ENCODE measurements at regions not wholly inside any gene's neighbourhood (a gene's known extent, or its start where the extent isn't known, plus 50 kb on each side); places are given as distances from the start of the nearest gene placed in this dataset.
"Not testable (repeated sequence)": the region's sequence is repeated elsewhere in the genome, so short reads cannot be mapped to it uniquely, and the experiment has no call there.

DNA sequence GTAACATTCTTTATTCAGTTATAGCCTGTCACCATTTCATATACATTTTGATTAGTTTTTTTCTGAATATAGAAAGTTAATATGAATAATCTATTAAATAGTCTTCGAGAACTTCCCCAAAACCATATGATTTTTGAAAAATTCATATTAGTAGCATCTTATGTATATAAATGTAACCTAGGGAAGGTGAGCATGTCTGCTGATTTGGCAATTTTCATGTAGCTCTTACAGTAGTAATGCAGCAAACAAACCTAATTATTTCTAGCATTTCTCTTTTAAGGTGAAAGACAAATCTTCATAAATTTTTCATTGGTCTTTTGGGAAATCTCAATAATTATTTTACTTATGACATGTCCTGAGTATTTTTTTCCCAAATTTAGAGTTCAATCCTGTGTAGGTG is 939.0 kb downstream of the TBC1D32 start:
- TF ChIP-seq TAF1 (IDR thresholded peaks at IDR 0.05; ENCODE audit: borderline replicate concordance, low read depth, low read length), result no peak
- TF ChIP-seq POLR2AphosphoS5 (IDR thresholded peaks at IDR 0.05; ENCODE audit: low read depth, low read length), result no peak
- no peak for TF ChIP-seq POLR2A (IDR thresholded peaks at IDR 0.05; ENCODE audit: low read depth, low read length)
- FAIRE-seq (no peak), DNase-seq (ENCODE audit: insufficient read length) (no peak)

DNA sequence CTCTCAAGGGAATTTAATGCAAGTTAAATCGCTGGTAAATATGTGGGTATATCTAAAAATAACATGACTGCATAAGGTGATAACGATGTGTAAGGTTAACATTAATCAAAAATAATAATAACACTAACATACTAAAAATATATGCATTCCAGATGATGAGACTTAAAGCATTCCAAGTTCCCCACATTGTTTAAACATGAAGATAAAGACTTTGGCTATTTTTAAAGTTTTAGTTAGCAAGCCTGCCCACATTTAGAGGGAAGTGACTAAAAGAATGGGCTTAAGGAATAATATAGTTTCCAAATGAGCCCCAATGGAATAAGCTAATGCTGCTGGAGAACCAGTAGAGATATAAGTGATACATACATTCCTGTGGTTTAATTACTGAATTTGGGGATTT is 941.3 kb downstream of the TBC1D32 start:
- FAIRE-seq (no peak), DNase-seq (ENCODE audit: insufficient read length) (no peak)
- no peak for TF ChIP-seq TAF1 (IDR thresholded peaks at IDR 0.05; ENCODE audit: borderline replicate concordance, low read depth, low read length)

DNA sequence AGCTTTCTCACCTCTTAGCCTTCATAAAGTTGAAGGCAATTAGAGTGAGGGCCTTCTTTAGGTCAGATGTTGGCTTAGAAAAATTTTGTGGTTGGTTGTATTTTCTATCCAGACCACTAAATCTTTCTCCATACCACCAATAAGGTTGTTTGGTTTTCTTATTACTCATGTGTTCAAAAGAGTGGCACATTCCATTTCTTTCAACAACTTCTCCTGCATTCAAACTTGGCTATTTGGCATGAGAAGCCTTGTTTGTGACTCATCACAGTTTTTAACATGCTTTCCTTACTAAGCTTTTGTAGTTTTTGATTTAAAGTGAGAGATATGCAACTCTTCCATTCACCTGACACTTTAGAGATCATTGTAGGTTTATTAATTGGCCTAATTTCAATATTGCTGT is 949.6 kb downstream of the TBC1D32 start:
- FAIRE-seq, result no peak
- TF ChIP-seq TAF1 (IDR thresholded peaks at IDR 0.05; ENCODE audit: borderline replicate concordance, low read depth, low read length) (no peak), POLR2AphosphoS5 (IDR thresholded peaks at IDR 0.05; ENCODE audit: low read depth, low read length) (no peak), POLR2A (IDR thresholded peaks at IDR 0.05; ENCODE audit: low read depth, low read length) (no peak)

DNA sequence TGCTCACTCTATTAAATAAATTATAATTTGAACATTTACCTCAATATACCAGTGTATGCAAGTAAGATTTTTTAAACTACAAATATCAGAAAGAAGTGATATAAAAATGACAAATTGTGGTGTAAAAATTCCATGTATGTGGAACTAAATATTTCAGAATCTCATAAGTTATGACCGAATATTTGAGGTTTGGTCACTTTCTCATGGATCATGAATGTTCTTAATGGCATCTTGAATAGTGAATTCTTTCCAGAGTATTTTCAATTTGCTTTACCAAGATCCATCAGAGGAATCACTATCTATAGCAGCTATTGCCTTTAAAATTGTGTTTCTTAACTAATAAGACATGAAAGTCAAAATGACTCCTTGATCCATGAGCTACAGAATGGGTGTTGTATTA is 950.6 kb downstream of the TBC1D32 start:
- no peak for DNase-seq (ENCODE audit: insufficient read length)
- FAIRE-seq, result no peak
- no peak for TF ChIP-seq POLR2A (IDR thresholded peaks at IDR 0.05; ENCODE audit: low read depth, low read length)

More for the DNA sequence above, 949.6 kb downstream of the TBC1D32 start:
- no peak for DNase-seq (ENCODE audit: insufficient read length)

DNA sequence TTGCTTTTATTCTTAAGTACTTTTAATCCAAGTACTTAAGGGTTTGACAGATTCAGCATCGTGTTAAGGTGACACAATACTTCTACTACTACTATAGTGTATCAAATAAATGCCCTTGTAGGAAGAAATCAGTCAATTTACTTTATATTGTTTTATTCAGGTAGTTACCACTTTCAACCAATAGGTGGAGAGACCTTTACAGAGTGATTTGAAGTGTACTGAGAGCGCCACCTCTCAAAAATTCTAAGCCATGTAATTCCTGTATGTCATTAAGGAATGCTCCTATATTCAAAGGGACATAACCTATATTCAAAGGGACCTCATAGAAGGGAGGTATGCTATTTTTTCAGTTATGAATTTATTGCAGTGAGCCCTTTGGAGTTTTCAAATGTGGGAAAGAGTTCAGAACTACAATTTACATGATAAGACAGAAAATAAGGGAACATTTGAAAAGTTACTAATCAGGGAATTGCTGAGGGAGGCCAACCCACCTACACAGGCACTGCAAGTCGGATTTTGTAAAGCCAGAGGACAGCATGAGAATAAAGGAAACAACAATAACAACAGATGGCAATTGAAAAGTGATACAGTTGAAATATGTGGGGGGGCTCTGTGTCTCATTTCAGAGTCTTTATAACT is 955.6 kb downstream of the TBC1D32 start:
- DNase-seq (ENCODE audit: insufficient read length), result no peak
- FAIRE-seq, result no peak
- TF ChIP-seq POLR2A (IDR thresholded peaks at IDR 0.05; ENCODE audit: low read depth, low read length) (no peak), TAF1 (IDR thresholded peaks at IDR 0.05; ENCODE audit: borderline replicate concordance, low read depth, low read length) (no peak), POLR2AphosphoS5 (IDR thresholded peaks at IDR 0.05; ENCODE audit: low read depth, low read length) (no peak)

DNA sequence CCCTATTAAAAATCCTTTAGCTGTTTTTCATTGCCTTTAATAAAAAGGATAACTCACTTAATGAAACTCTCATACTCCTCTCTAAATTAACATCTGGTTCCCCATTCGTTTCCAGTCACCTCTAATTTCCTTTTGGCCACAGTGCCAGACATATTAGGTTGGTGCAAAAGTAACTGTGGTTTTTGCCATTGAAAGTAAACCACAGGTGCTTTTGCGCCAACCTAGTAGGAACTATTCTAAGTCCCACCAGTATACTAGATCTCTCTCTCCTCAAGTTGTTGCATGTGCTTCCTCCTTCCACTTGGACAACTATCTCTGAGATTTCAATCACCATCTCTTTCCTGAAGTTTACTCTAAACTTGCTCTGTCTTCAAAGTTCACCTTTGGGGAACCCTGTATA is 961.1 kb downstream of the TBC1D32 start:
- FAIRE-seq (no peak), DNase-seq (ENCODE audit: insufficient read length) (no peak)
- TF ChIP-seq TAF1 (IDR thresholded peaks at IDR 0.05; ENCODE audit: borderline replicate concordance, low read depth, low read length) (no peak), POLR2A (IDR thresholded peaks at IDR 0.05; ENCODE audit: low read depth, low read length) (no peak), POLR2AphosphoS5 (IDR thresholded peaks at IDR 0.05; ENCODE audit: low read depth, low read length) (no peak)

DNA sequence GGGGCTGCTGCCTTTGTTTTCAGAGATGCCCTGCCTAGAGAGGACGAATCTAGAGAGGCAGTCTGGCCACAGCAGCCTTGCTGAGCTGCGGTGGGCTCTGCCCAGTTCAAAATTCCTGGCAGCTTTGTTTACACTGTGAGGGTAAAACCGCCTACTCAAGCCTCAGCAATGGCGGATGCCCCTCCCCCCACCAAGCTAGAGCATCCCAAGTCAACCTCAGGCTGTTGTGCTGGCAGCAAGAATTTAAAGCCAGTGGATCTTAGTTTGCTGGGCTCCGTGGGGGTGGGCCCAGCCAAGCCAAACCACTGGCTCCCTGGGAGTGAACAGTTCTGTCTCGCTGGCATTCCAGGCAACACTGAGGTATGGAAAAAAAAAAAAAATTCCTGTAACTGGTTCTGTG is 970.9 kb downstream of the TBC1D32 start:
- FAIRE-seq, result no peak
- no peak for TF ChIP-seq POLR2AphosphoS5 (IDR thresholded peaks at IDR 0.05; ENCODE audit: low read depth, low read length)
- TF ChIP-seq TAF1 (IDR thresholded peaks at IDR 0.05; ENCODE audit: borderline replicate concordance, low read depth, low read length), result no peak
- DNase-seq (ENCODE audit: insufficient read length), result no peak

DNA sequence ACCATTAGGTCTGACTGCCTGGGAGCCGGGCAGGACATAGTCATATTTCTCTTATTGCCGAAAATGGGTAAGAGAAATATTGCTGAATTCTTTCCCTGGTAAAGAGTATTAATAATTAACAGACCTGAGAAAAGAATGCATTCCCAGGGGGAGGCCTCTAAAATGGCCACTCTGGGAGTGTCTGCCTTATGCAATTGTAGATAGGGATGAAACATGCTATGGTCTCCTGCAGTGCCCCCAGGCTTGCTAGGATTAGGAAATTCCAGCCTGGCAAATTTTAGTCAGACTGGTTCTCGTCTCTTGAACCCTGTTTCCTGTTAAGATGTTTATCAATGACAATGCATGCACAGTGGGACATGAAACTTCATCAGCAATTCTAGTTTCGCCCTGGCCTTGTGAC is 975.7 kb downstream of the TBC1D32 start:
- not testable (repeated sequence) for FAIRE-seq

DNA sequence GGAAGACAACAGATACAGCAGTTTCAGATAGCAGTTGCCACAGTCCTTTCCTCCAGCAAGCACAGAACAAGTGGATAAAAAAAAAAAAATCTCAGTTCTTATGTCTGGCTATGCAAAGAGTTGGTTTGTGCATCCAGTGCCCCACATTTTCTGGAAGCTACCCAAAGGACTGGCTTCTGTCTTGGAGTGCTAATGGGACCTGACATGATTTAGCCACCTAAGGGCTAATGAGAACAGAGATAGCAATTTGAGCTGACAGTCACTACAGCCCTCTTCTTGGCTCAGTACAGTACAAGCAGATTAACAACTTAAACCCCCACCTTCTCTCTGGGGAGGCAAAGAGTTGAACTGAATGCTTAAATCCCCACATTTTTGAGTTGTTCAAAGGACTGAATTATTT is 976.8 kb downstream of the TBC1D32 start:
- no peak for FAIRE-seq
- no peak for DNase-seq (ENCODE audit: insufficient read length)
- no peak for TF ChIP-seq TAF1 (IDR thresholded peaks at IDR 0.05; ENCODE audit: borderline replicate concordance, low read depth, low read length)
- no peak for TF ChIP-seq POLR2A (IDR thresholded peaks at IDR 0.05; ENCODE audit: low read depth, low read length)
- TF ChIP-seq POLR2AphosphoS5 (IDR thresholded peaks at IDR 0.05; ENCODE audit: low read depth, low read length), result no peak

More for the DNA sequence above, 975.7 kb downstream of the TBC1D32 start:
- DNase-seq (ENCODE audit: insufficient read length), result not testable (repeated sequence)

DNA sequence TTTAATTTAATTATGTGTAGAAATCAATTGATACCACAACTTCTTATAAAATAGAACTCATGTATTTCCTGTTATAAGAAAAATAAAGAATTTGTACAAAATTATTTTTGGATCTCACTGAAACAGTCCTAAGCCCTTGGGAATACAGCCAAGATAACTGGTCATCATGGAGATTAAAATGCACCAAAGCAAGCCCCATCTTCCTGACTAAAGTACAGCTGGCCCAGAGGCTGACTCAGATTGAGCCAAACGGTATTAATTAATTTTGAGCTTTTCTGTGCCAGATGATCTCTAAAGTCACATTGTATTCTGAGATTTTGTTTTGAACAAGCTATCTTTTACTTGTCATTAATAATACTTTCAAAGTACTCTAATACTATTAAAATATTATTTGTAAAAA is 978.5 kb downstream of the TBC1D32 start:
- FAIRE-seq (no peak), DNase-seq (ENCODE audit: insufficient read length) (no peak)
- TF ChIP-seq POLR2A (IDR thresholded peaks at IDR 0.05; ENCODE audit: low read depth, low read length), result no peak
- TF ChIP-seq POLR2AphosphoS5 (IDR thresholded peaks at IDR 0.05; ENCODE audit: low read depth, low read length), result no peak
- no peak for TF ChIP-seq TAF1 (IDR thresholded peaks at IDR 0.05; ENCODE audit: borderline replicate concordance, low read depth, low read length)

DNA sequence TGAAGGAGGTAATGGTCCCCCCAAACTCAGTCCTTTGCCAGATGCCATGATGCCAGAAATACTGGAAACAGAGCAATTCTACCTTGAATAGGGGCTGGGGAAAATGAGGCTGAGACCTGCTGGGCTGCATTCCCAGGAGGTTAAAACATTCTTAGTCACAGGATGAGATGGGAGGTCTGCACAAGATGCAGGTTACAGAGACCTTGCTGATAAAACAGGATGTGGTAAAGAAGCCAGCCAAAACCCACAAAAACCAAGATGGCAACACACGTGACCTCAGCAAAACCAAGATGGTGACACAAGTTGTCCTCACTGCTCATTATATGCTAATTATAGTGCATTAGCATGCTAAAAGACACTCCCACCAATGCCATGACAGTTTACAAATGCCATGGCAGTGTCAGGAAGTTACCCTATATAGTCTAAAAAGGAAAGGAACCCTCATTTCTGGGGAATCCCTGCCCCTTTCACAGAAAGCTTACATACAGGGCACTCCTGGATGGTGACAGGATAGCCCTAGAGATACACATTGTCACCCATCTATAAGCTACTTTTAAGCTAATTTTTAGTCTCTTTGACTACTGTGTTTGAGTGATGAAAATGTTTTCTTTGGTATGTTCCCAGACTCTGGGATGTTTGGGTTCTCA is 979.7 kb downstream of the TBC1D32 start:
- DNase-seq (ENCODE audit: insufficient read length), result no peak
- TF ChIP-seq POLR2A (IDR thresholded peaks at IDR 0.05; ENCODE audit: low read depth, low read length), result no peak
- no peak for TF ChIP-seq TAF1 (IDR thresholded peaks at IDR 0.05; ENCODE audit: borderline replicate concordance, low read depth, low read length)
- no peak for TF ChIP-seq POLR2AphosphoS5 (IDR thresholded peaks at IDR 0.05; ENCODE audit: low read depth, low read length)

DNA sequence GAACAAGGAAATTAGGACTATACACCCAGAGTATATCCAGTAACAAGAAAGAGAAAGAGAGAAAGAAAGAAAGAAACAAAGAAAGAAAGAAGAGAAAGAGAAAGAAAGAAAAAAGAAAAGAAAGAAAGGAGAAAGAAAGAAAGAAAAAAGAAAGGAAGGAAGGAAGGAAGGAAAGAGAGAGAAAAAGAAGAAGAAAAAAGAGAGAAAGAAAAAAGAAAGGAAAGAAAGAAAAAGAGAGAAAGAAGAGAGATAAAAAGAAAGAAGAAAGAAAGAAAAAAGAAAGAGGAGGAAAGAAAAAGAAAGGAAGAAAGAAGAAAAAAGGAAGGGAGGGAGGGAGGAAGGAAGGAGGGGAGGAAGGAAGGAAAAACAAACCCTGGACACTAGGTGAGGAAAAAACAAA is 981.8 kb downstream of the TBC1D32 start:
- DNase-seq (ENCODE audit: insufficient read length) (no peak), FAIRE-seq (no peak)
- no peak for TF ChIP-seq POLR2A (IDR thresholded peaks at IDR 0.05; ENCODE audit: low read depth, low read length)
- TF ChIP-seq TAF1 (IDR thresholded peaks at IDR 0.05; ENCODE audit: borderline replicate concordance, low read depth, low read length), result no peak
- TF ChIP-seq POLR2AphosphoS5 (IDR thresholded peaks at IDR 0.05; ENCODE audit: low read depth, low read length), result no peak

More for the DNA sequence above, 979.7 kb downstream of the TBC1D32 start:
- FAIRE-seq, result no peak

DNA sequence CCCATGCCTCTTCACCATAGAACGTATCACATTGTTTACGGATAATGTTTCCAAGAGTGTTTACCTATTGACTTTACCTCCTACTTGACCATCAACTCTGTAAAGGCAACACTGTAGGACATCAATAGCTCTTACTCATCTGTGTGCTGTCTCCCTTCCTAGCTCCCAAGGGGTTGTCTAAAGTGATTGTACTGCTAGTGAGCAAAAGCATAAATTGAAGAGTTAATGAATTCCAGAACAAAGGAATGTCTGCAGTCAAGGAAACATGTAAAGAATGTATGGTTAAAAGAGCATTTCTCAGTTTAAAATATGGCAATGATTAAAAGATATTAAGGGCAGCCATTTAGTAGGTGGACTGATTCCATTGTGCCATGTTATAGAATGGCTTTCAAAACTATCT is 985.4 kb downstream of the TBC1D32 start:
- FAIRE-seq, result no peak
- DNase-seq (ENCODE audit: insufficient read length), result no peak
- no peak for TF ChIP-seq POLR2AphosphoS5 (IDR thresholded peaks at IDR 0.05; ENCODE audit: low read depth, low read length)
- no peak for TF ChIP-seq POLR2A (IDR thresholded peaks at IDR 0.05; ENCODE audit: low read depth, low read length)
- TF ChIP-seq TAF1 (IDR thresholded peaks at IDR 0.05; ENCODE audit: borderline replicate concordance, low read depth, low read length), result no peak
